Stomach (tissue), 8 donors: ENCODE measurements at regions not wholly inside any gene's neighbourhood (a gene's known extent, or its start where the extent isn't known, plus 50 kb on each side); places are given as distances from the start of the nearest gene placed in this dataset.

Experiments used
- DNase-seq, 2 donors: peaks; one replicate each; pipeline versions ENCODE4 v3.0.0 to v3.0.0-alpha.2; 2013 to 2019
- H3K27ac ChIP-seq, 5 donors: fragments of 200-600 bp in 4 of 5; sonication (generic) in 4 of 5; one replicate each; pipeline ENCODE4 v1.5.1; 2013 to 2019; ENCODE audit warnings: mild to moderate bottlenecking in 1 of 5, moderate library complexity in 1 of 5
- H3K27me3 ChIP-seq, 3 donors: fragments of 200-600 bp; sonication (generic); one replicate each; pipeline ENCODE4 v1.5.1; 2017 to 2019; ENCODE audit warnings: mixed run types in 1 of 3
- H3K36me3 ChIP-seq, 4 donors: fragments of 200-600 bp; sonication (generic); 1 replicate in 3 of 4; 2 replicates in 1 of 4; pipeline ENCODE4 v1.5.1; 2016 to 2019
- H3K4me1 ChIP-seq, 4 donors: fragments of 200-600 bp; sonication (generic); one replicate each; pipeline ENCODE4 v1.5.1; 2016 to 2019
- H3K4me3 ChIP-seq, 4 donors: fragments of 200-600 bp; sonication (generic) in 3 of 4; one replicate each; pipeline ENCODE4 v1.5.1; 2016 to 2019; ENCODE audit warnings: mild to moderate bottlenecking in 1 of 4
- H3K9me3 ChIP-seq, 4 donors: fragments of 200-600 bp; sonication (generic); one replicate each; pipeline ENCODE4 v1.5.1; 2016 to 2019
- CTCF ChIP-seq, 7 experiments: fragments of 450-650 bp in 4 of 7; fragments of 200-600 bp in 3 of 7; sonication (generic) in 3 of 7; IDR thresholded peaks; one replicate each; pipeline ENCODE4 v1.5.1; 2016 to 2019; ENCODE audit warnings: antibody characterized with exemption in 7 of 7, control low read depth in 2 of 7, mild to moderate bottlenecking in 1 of 7
- EP300 ChIP-seq: sonication (generic); formaldehyde crosslinking; IDR thresholded peaks from one replicate; pipeline ENCODE4 v1.6.1; 2017; ENCODE audit warnings: antibody characterized with exemption
- POLR2A ChIP-seq, 4 donors: fragments of 450-650 bp; IDR thresholded peaks; one replicate each; pipeline ENCODE4 v1.6.1; 2016; ENCODE audit warnings: antibody characterized with exemption in 4 of 4, control low read depth in 2 of 4, mild to moderate bottlenecking in 1 of 4, moderate library complexity in 1 of 4
- POLR2AphosphoS5 ChIP-seq, 3 donors: sonication (generic); formaldehyde crosslinking; IDR thresholded peaks; one replicate each; pipeline ENCODE4 v1.6.1; 2016; ENCODE audit warnings: antibody characterized with exemption in 3 of 3
- WGBS, 5 donors: extraction: QIAGEN DNeasy Blood & Tissue Kit in 3 of 5; methylation state at CpG; one replicate each; pipeline versions ENCODE4 v1.1.5 to v1.1.7; 2013 to 2018; 5-methylcytosine and 5-hydroxymethylcytosine counted together
- intact Hi-C: fragments of 100-400 bp; cut with DNase I; formaldehyde crosslinking; loops from one replicate; pipeline ENCODE4 v1.15.1; 2023; ENCODE audit warnings: low total_unique reads
- donor health status: healthy with polysubstance abuse.
- donor health status: Bipolar disorder and iron deficiency.
- donor health status: healthy.

DNA sequence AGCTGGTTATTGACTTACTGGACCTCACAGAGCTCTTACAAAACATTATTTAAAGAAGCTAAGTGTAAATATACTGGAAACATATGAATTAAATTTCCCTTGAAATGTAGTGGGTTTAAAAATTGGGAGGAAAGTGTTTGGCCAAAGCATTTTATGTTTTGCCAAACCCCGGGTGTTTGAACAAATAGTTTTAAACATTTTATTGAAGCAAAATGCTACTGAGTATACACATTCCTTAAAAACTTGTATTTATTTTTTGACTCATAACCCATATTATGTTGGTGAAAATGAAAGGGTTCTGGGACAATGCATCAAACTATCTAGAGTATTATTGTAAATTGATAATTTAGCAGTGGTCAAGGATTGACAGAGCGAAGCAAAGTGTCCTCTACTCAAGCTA lies 1048.5 kb downstream of the SLC6A15 start:
- no peaks in the 10 kb centered on the region for H3K4me1 ChIP-seq
- H3K9me3 ChIP-seq = no peaks in the 10 kb centered on the region
- no peak for TF ChIP-seq CTCF (IDR thresholded peaks at IDR 0.05)
- no peak for TF ChIP-seq POLR2A (IDR thresholded peaks at IDR 0.05)
- TF ChIP-seq POLR2AphosphoS5 (IDR thresholded peaks at IDR 0.05) = no peak
- TF ChIP-seq EP300 = no peak
- no peak overlapping the region for H3K4me3 ChIP-seq
- H3K27me3 ChIP-seq = no peaks in the 10 kb centered on the region
- no peak for DNase-seq
- no peak overlapping the region for H3K27ac ChIP-seq
- 77 to 83% (median 80%) methylated on average over 2 of the region's 2 CpGs for WGBS, 5 donors
- intact Hi-C loops = no loop called here
- H3K36me3 ChIP-seq = no peaks in the 10 kb centered on the region

GRCh38 chr12:83859021-83859420 lies 1053.6 kb downstream of the SLC6A15 start:
- no peak for DNase-seq
- intact Hi-C loops = no loop called here
- H3K36me3 ChIP-seq = no peaks in the 10 kb centered on the region
- no peaks in the 10 kb centered on the region for H3K4me1 ChIP-seq
- H3K9me3 ChIP-seq = peaks cover 0 to 34% (median 25%) of the 10 kb centered on the region in 4 donors
- H3K4me3 ChIP-seq = no peak overlapping the region
- TF ChIP-seq EP300 (no peak), POLR2A (IDR thresholded peaks at IDR 0.05) (no peak), CTCF (IDR thresholded peaks at IDR 0.05) (no peak), POLR2AphosphoS5 (IDR thresholded peaks at IDR 0.05) (no peak)
- no peaks in the 10 kb centered on the region for H3K27me3 ChIP-seq
- H3K27ac ChIP-seq = no peak overlapping the region

DNA sequence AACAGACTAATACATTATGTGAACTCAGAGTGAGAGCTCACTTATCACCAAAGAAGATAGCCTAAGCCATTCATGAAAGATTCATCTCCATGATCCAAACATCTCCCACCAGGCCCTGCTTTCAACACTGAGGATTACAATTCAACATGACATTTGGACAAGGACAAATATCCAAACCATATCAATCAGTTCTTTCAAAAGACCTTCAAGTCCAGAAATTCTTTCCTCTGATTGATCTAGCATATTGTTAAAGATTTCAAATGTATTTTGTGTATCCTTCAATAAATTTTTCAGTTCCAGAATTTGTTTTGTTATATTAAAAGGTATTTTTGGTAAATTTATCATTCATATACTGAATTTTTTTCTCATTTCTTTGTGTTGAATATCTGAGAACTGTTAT lies 1055.8 kb downstream of the SLC6A15 start:
- TF ChIP-seq POLR2AphosphoS5 (IDR thresholded peaks at IDR 0.05) (no peak), CTCF (IDR thresholded peaks at IDR 0.05) (no peak), POLR2A (IDR thresholded peaks at IDR 0.05) (no peak), EP300 (no peak)
- intact Hi-C loops = no loop called here
- H3K4me3 ChIP-seq = no peak overlapping the region
- H3K36me3 ChIP-seq = no peaks in the 10 kb centered on the region
- no peaks in the 10 kb centered on the region for H3K27me3 ChIP-seq
- DNase-seq = no peak
- no peak overlapping the region for H3K27ac ChIP-seq
- H3K4me1 ChIP-seq = no peaks in the 10 kb centered on the region
- H3K9me3 ChIP-seq = peaks cover 0 to 34% (median 25%) of the 10 kb centered on the region in 4 donors

DNA sequence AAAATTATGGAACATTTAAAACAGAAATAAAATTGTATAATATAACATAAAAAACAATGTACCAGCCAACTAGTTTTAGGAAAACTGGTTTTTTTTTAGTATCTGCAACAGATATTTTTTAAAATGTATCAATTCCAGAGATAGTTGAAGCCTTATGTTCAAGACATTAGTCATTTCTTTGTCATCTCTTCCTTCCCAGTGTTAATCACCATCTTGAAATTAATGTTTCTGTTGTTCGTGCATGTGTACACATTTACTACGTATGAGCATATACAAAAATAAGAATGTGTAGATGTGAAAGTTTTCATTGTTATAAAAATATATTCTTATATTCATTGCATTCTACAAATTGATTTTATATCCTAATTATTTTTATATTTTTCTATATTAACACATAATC lies 1062.1 kb downstream of the SLC6A15 start:
- Histone ChIP-seq H3K27me3 (no peaks in the 10 kb centered on the region), H3K9me3 (peaks cover 0 to 6% (median 4%) of the 10 kb centered on the region in 4 donors), H3K36me3 (no peaks in the 10 kb centered on the region), H3K4me3 (no peak overlapping the region), H3K27ac (no peak overlapping the region), H3K4me1 (no peaks in the 10 kb centered on the region)
- TF ChIP-seq EP300 (no peak), CTCF (IDR thresholded peaks at IDR 0.05) (no peak), POLR2A (IDR thresholded peaks at IDR 0.05) (no peak), POLR2AphosphoS5 (IDR thresholded peaks at IDR 0.05) (no peak)
- WGBS, 5 donors = 43 to 90% (median 70%) methylated on average over 2 of the region's 2 CpGs
- intact Hi-C loops = no loop called here
- no peak for DNase-seq

DNA sequence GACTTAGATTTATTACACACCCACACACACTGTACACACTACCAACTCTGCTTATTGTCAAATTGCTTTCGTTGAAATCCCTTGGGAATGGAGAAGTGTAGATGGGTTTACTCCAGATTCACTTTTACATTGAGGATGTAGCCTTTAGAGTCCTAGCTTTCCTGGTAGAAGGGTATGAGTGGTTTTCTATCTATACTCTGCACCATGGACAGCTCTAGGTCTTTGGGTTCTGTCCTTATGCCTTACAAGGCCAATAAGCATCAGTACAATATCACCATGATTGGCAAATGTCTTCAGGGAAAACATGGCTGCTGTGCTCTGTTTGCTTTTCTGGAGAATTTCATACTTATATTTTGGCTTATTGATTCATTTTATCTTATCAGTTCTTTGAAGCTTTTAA lies 1063.9 kb downstream of the SLC6A15 start:
- H3K4me3 ChIP-seq = no peak overlapping the region

More for the DNA sequence above, 1063.9 kb downstream of the SLC6A15 start:
- H3K27me3 ChIP-seq = no peaks in the 10 kb centered on the region
- no peaks in the 10 kb centered on the region for H3K36me3 ChIP-seq
- intact Hi-C loops = no loop called here
- no peaks in the 10 kb centered on the region for H3K4me1 ChIP-seq
- no peaks in the 10 kb centered on the region for H3K9me3 ChIP-seq
- no peak overlapping the region for H3K27ac ChIP-seq
- DNase-seq = no peak
- TF ChIP-seq POLR2AphosphoS5 (IDR thresholded peaks at IDR 0.05) = no peak
- 62 to 83% (median 72%) methylated on average over 1 of the region's 1 CpG for WGBS, 5 donors
